ENCODE measurements at regions not wholly inside any gene's neighbourhood (a gene's known extent, or its start where the extent isn't known, plus 50 kb on each side); places are given as distances from the start of the nearest gene placed in this dataset.

- H3K27ac ChIP-seq (ENCODE audit: low read depth, low read length): no peak overlapping the region
- H4K5ac ChIP-seq (ENCODE audit: low read length): no peak overlapping the region
- DNase-seq: no peak
- H2BK15ac ChIP-seq (replicated peaks; ENCODE audit: low read depth): no peak overlapping the region
- no peak overlapping the region for H3K4me3 ChIP-seq (ENCODE audit: low read length)
- H3K79me2 ChIP-seq (ENCODE audit: control insufficient read depth, insufficient read depth, low read length): no peaks in the 10 kb centered on the region
- H3K23ac ChIP-seq (ENCODE audit: low read length): no peak overlapping the region
- H3K56ac ChIP-seq (ENCODE audit: low read length): no peak overlapping the region
- no peak overlapping the region for H4K8ac ChIP-seq (ENCODE audit: low read depth, low read length)
- H3K9ac ChIP-seq (ENCODE audit: low read length): no peak overlapping the region
- H3K4ac ChIP-seq (ENCODE audit: low read depth, low read length): no peak overlapping the region
- no peak overlapping the region for H3K18ac ChIP-seq (ENCODE audit: low read length)
- no peaks in the 10 kb centered on the region for H3K36me3 ChIP-seq (ENCODE audit: control insufficient read depth, insufficient read depth, low read length)
- H3K4me2 ChIP-seq (ENCODE audit: low read length): no peak overlapping the region
- no peaks in the 10 kb centered on the region for H3K79me1 ChIP-seq (ENCODE audit: low read length)
- no peaks in the 10 kb centered on the region for H3K27me3 ChIP-seq (ENCODE audit: insufficient read depth, low read length, poor library complexity)
- H2BK5ac ChIP-seq (ENCODE audit: low read length): no peak overlapping the region
- H3K4me1 ChIP-seq (ENCODE audit: control insufficient read depth, low read depth, low read length): no peaks in the 10 kb centered on the region
- no peak overlapping the region for H2AK5ac ChIP-seq (ENCODE audit: low read length)
- H2BK120ac ChIP-seq (ENCODE audit: low read depth, low read length): no peak overlapping the region
- no CpG with 5 or more reads among the region's 2 CpGs for WGBS (ENCODE audit: extremely low coverage, insufficient coverage, low lambda C conversion rate)
These were observed 692.4 kb downstream of the PCDH19 start for GRCh38 chrX:99717716-99718115.

DNA sequence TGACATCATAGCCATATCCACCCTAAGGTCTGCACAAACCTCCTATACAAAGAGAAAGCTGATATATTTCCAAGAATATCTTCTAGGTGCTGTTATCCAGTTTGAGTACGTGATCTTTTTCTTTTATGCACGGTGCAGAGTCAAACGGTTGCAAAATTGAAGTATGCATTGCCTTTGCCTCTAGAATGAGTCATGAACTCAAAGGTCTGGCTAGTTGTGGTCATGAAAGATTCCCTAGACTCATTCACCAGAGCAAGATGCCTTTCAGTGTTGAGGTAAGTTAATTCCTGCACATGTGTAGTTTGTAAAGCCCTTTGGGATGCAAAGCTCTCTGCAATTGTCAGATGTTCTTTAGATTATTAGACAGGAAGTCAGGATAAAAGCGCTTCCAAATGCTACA lies 704.4 kb downstream of the PCDH19 start:
- no peak for DNase-seq
- no peak overlapping the region for H2AK5ac ChIP-seq (ENCODE audit: low read length)

GRCh38 chrX:99703473-99703872 lies 706.6 kb downstream of the PCDH19 start:
- no peaks in the 10 kb centered on the region for H3K4me1 ChIP-seq (ENCODE audit: control insufficient read depth, low read depth, low read length)
- no peak overlapping the region for H2AK5ac ChIP-seq (ENCODE audit: low read length)
- H4K5ac ChIP-seq (ENCODE audit: low read length): no peak overlapping the region
- no peak overlapping the region for H3K4me2 ChIP-seq (ENCODE audit: low read length)
- no peaks in the 10 kb centered on the region for H3K36me3 ChIP-seq (ENCODE audit: control insufficient read depth, insufficient read depth, low read length)
- no peak overlapping the region for H3K9ac ChIP-seq (ENCODE audit: low read length)
- no peak overlapping the region for H2BK15ac ChIP-seq (replicated peaks; ENCODE audit: low read depth)
- no peak overlapping the region for H2BK5ac ChIP-seq (ENCODE audit: low read length)
- H3K27me3 ChIP-seq (ENCODE audit: insufficient read depth, low read length, poor library complexity): no peaks in the 10 kb centered on the region
- H3K4ac ChIP-seq (ENCODE audit: low read depth, low read length): no peak overlapping the region
- peak; percentile 18 for DNase-seq
- H3K79me2 ChIP-seq (ENCODE audit: control insufficient read depth, insufficient read depth, low read length): no peaks in the 10 kb centered on the region
- no peaks in the 10 kb centered on the region for H3K79me1 ChIP-seq (ENCODE audit: low read length)
- no CpG with 5 or more reads among the region's 4 CpGs for WGBS (ENCODE audit: extremely low coverage, insufficient coverage, low lambda C conversion rate)
- no peak overlapping the region for H3K23ac ChIP-seq (ENCODE audit: low read length)
- no peak overlapping the region for H3K56ac ChIP-seq (ENCODE audit: low read length)
- no peak overlapping the region for H4K8ac ChIP-seq (ENCODE audit: low read depth, low read length)
- no peak overlapping the region for H3K27ac ChIP-seq (ENCODE audit: low read depth, low read length)
- H3K18ac ChIP-seq (ENCODE audit: low read length): no peak overlapping the region
- H2BK120ac ChIP-seq (ENCODE audit: low read depth, low read length): no peak overlapping the region
- no peak overlapping the region for H3K4me3 ChIP-seq (ENCODE audit: low read length)

More for the DNA sequence above, 704.4 kb downstream of the PCDH19 start:
- H3K27me3 ChIP-seq (ENCODE audit: insufficient read depth, low read length, poor library complexity): no peaks in the 10 kb centered on the region
- no peak overlapping the region for H2BK120ac ChIP-seq (ENCODE audit: low read depth, low read length)
- WGBS (ENCODE audit: extremely low coverage, insufficient coverage, low lambda C conversion rate): no CpG with 5 or more reads among the region's 4 CpGs
- H3K23ac ChIP-seq (ENCODE audit: low read length): no peak overlapping the region
- no peak overlapping the region for H4K8ac ChIP-seq (ENCODE audit: low read depth, low read length)
- H3K4me1 ChIP-seq (ENCODE audit: control insufficient read depth, low read depth, low read length): no peaks in the 10 kb centered on the region
- H3K4ac ChIP-seq (ENCODE audit: low read depth, low read length): no peak overlapping the region
- no peak overlapping the region for H2BK5ac ChIP-seq (ENCODE audit: low read length)
- no peaks in the 10 kb centered on the region for H3K79me1 ChIP-seq (ENCODE audit: low read length)
- H3K4me2 ChIP-seq (ENCODE audit: low read length): no peak overlapping the region
- no peak overlapping the region for H3K4me3 ChIP-seq (ENCODE audit: low read length)
- H3K18ac ChIP-seq (ENCODE audit: low read length): no peak overlapping the region
- no peak overlapping the region for H3K56ac ChIP-seq (ENCODE audit: low read length)
- H3K36me3 ChIP-seq (ENCODE audit: control insufficient read depth, insufficient read depth, low read length): no peaks in the 10 kb centered on the region
- no peak overlapping the region for H2BK15ac ChIP-seq (replicated peaks; ENCODE audit: low read depth)
- H3K79me2 ChIP-seq (ENCODE audit: control insufficient read depth, insufficient read depth, low read length): no peaks in the 10 kb centered on the region
- no peak overlapping the region for H4K5ac ChIP-seq (ENCODE audit: low read length)
- no peak overlapping the region for H3K9ac ChIP-seq (ENCODE audit: low read length)
- H3K27ac ChIP-seq (ENCODE audit: low read depth, low read length): no peak overlapping the region

GRCh38 chrX:99698451-99698850 lies 711.6 kb downstream of the PCDH19 start:
- no peak overlapping the region for H3K4ac ChIP-seq (ENCODE audit: low read depth, low read length)
- H2BK15ac ChIP-seq (replicated peaks; ENCODE audit: low read depth): no peak overlapping the region
- no peak overlapping the region for H2BK5ac ChIP-seq (ENCODE audit: low read length)
- no peak for DNase-seq
- H3K4me2 ChIP-seq (ENCODE audit: low read length): no peak overlapping the region
- no peak overlapping the region for H3K56ac ChIP-seq (ENCODE audit: low read length)
- H3K36me3 ChIP-seq (ENCODE audit: control insufficient read depth, insufficient read depth, low read length): no peaks in the 10 kb centered on the region
- H4K5ac ChIP-seq (ENCODE audit: low read length): no peak overlapping the region
- no peak overlapping the region for H3K9ac ChIP-seq (ENCODE audit: low read length)
- no peak overlapping the region for H3K27ac ChIP-seq (ENCODE audit: low read depth, low read length)
- no CpG with 5 or more reads among the region's 2 CpGs for WGBS (ENCODE audit: extremely low coverage, insufficient coverage, low lambda C conversion rate)
- H3K79me2 ChIP-seq (ENCODE audit: control insufficient read depth, insufficient read depth, low read length): no peaks in the 10 kb centered on the region
- H3K27me3 ChIP-seq (ENCODE audit: insufficient read depth, low read length, poor library complexity): no peaks in the 10 kb centered on the region
- H2BK120ac ChIP-seq (ENCODE audit: low read depth, low read length): no peak overlapping the region
- H2AK5ac ChIP-seq (ENCODE audit: low read length): no peak overlapping the region
- H3K79me1 ChIP-seq (ENCODE audit: low read length): no peaks in the 10 kb centered on the region
- H3K23ac ChIP-seq (ENCODE audit: low read length): no peak overlapping the region
- H3K18ac ChIP-seq (ENCODE audit: low read length): no peak overlapping the region
- no peak overlapping the region for H3K4me3 ChIP-seq (ENCODE audit: low read length)
- no peaks in the 10 kb centered on the region for H3K4me1 ChIP-seq (ENCODE audit: control insufficient read depth, low read depth, low read length)
- no peak overlapping the region for H4K8ac ChIP-seq (ENCODE audit: low read depth, low read length)

DNA sequence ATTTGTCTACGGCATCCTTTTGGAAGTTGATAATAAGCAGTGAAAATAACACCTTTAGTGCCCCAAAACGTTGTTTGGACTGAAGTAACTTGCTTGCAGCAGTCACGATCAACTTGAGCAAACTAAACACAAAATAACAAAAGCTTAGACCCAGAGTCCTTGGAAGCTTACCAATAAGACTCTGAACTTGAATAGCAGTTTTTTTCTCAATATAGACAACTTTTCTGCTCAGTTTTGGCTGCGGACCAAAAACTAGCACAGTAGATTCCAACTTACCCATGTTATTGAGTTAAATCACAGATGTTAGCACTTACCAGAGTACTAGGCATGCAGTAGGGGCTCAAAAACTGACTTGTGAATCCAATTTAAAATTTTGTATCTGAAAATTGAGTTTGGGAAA lies 746.9 kb downstream of the PCDH19 start:
- no peak overlapping the region for H2BK5ac ChIP-seq (ENCODE audit: low read length)

GRCh38 chrX:99654188-99654587 lies 755.9 kb downstream of the PCDH19 start:
- no peak overlapping the region for H2AK5ac ChIP-seq (ENCODE audit: low read length)
- H3K18ac ChIP-seq (ENCODE audit: low read length): no peak overlapping the region
- no peak overlapping the region for H3K56ac ChIP-seq (ENCODE audit: low read length)
- no peak overlapping the region for H3K4me2 ChIP-seq (ENCODE audit: low read length)
- H3K27ac ChIP-seq (ENCODE audit: low read depth, low read length): no peak overlapping the region
- H3K4ac ChIP-seq (ENCODE audit: low read depth, low read length): no peak overlapping the region
- no peak overlapping the region for H2BK5ac ChIP-seq (ENCODE audit: low read length)
- no peaks in the 10 kb centered on the region for H3K27me3 ChIP-seq (ENCODE audit: insufficient read depth, low read length, poor library complexity)
- no peak overlapping the region for H2BK120ac ChIP-seq (ENCODE audit: low read depth, low read length)
- H4K5ac ChIP-seq (ENCODE audit: low read length): no peak overlapping the region
- no peak for DNase-seq
- WGBS (ENCODE audit: extremely low coverage, insufficient coverage, low lambda C conversion rate): no CpG with 5 or more reads among the region's 1 CpG
- no peaks in the 10 kb centered on the region for H3K36me3 ChIP-seq (ENCODE audit: control insufficient read depth, insufficient read depth, low read length)
- no peak overlapping the region for H3K23ac ChIP-seq (ENCODE audit: low read length)
- H3K4me1 ChIP-seq (ENCODE audit: control insufficient read depth, low read depth, low read length): no peaks in the 10 kb centered on the region
- H2BK15ac ChIP-seq (replicated peaks; ENCODE audit: low read depth): no peak overlapping the region
- no peak overlapping the region for H4K8ac ChIP-seq (ENCODE audit: low read depth, low read length)
- H3K79me2 ChIP-seq (ENCODE audit: control insufficient read depth, insufficient read depth, low read length): no peaks in the 10 kb centered on the region
- H3K9ac ChIP-seq (ENCODE audit: low read length): no peak overlapping the region
- H3K4me3 ChIP-seq (ENCODE audit: low read length): no peak overlapping the region
- H3K79me1 ChIP-seq (ENCODE audit: low read length): no peaks in the 10 kb centered on the region

More for the DNA sequence above, 746.9 kb downstream of the PCDH19 start:
- Histone ChIP-seq H3K79me1 (ENCODE audit: low read length) (no peaks in the 10 kb centered on the region), H3K4me1 (ENCODE audit: control insufficient read depth, low read depth, low read length) (no peaks in the 10 kb centered on the region), H3K27me3 (ENCODE audit: insufficient read depth, low read length, poor library complexity) (no peaks in the 10 kb centered on the region), H2BK120ac (ENCODE audit: low read depth, low read length) (no peak overlapping the region), H3K27ac (ENCODE audit: low read depth, low read length) (no peak overlapping the region), H4K5ac (ENCODE audit: low read length) (no peak overlapping the region), H3K9ac (ENCODE audit: low read length) (no peak overlapping the region), H3K4ac (ENCODE audit: low read depth, low read length) (no peak overlapping the region), H4K8ac (ENCODE audit: low read depth, low read length) (no peak overlapping the region), H2BK15ac (replicated peaks; ENCODE audit: low read depth) (no peak overlapping the region), H3K36me3 (ENCODE audit: control insufficient read depth, insufficient read depth, low read length) (no peaks in the 10 kb centered on the region), H3K18ac (ENCODE audit: low read length) (no peak overlapping the region), H3K56ac (ENCODE audit: low read length) (no peak overlapping the region), H3K4me3 (ENCODE audit: low read length) (no peak overlapping the region), H3K23ac (ENCODE audit: low read length) (no peak overlapping the region), H3K4me2 (ENCODE audit: low read length) (no peak overlapping the region), H2AK5ac (ENCODE audit: low read length) (no peak overlapping the region), H3K79me2 (ENCODE audit: control insufficient read depth, insufficient read depth, low read length) (no peaks in the 10 kb centered on the region)
- WGBS (ENCODE audit: extremely low coverage, insufficient coverage, low lambda C conversion rate): no CpG with 5 or more reads among the region's 4 CpGs
- no peak for DNase-seq

Measured in mesendoderm (in vitro differentiated cells).